Naive thymus-derived CD4-positive, alpha-beta T cell (primary cell): ENCODE measurements at regions not wholly inside any gene's neighbourhood (a gene's known extent, or its start where the extent isn't known, plus 50 kb on each side); places are given as distances from the start of the nearest gene placed in this dataset.

Experiments used
- ATAC-seq: fragments of 150-1000 bp; cut with Tn5 transposase; 2 replicates; pipeline ENCODE4 v1.10.0; 2021; ENCODE audit warnings: mild to moderate bottlenecking, moderate library complexity
- CTCF ChIA-PET: fragments of 350-600 bp; sonication (Branson Sonifier 250); formaldehyde crosslinking; loops from one replicate; lab custom pipeline; 2021; ENCODE audit warnings: antibody characterized with exemption; lab: Charles Lee
- POLR2A ChIA-PET: fragments of 350-600 bp; sonication (Branson Sonifier 250); formaldehyde crosslinking; loops from one replicate; lab custom pipeline; 2021; ENCODE audit warnings: antibody characterized with exemption, inconsistent platforms; lab: Charles Lee
- DNase-seq, 9 donors: peaks; one replicate each; pipeline versions ENCODE4 v3.0.0 to v3.0.0-alpha.2; 2020 to 2022; ENCODE audit warnings: mixed read lengths in 1 of 9
- H3K27ac ChIP-seq: one replicate; pipeline ENCODE4 v1.7.0; 2013; ENCODE audit warnings: mild to moderate bottlenecking, low read depth, low read length, moderate library complexity
- H3K27me3 ChIP-seq, 2 donors: one replicate each; pipeline ENCODE4 v1.7.0; 2013; ENCODE audit warnings: low read length in 2 of 2, mild to moderate bottlenecking in 2 of 2, moderate library complexity in 2 of 2; ENCODE audit not compliant: control insufficient read depth in 2 of 2, insufficient read depth in 2 of 2
- H3K36me3 ChIP-seq, 3 experiments: 1 replicate in 2 of 3; 2 replicates in 1 of 3; pipeline ENCODE4 v1.7.0; 2013; ENCODE audit warnings: low read length in 3 of 3, mild to moderate bottlenecking in 3 of 3, moderate library complexity in 1 of 3; ENCODE audit not compliant: insufficient read depth in 3 of 3, control insufficient read depth in 2 of 3
- H3K4me1 ChIP-seq, 2 donors: one replicate each; pipeline ENCODE4 v1.7.0; 2013; ENCODE audit warnings: low read length in 2 of 2, mild to moderate bottlenecking in 2 of 2, moderate library complexity in 1 of 2; ENCODE audit not compliant: control insufficient read depth in 2 of 2, insufficient read depth in 2 of 2
- H3K4me3 ChIP-seq: 2 replicates; pipeline ENCODE4 v1.7.0; 2013; ENCODE audit warnings: mild to moderate bottlenecking, low read length
- H3K9me3 ChIP-seq, 3 experiments: 1 replicate in 2 of 3; 2 replicates in 1 of 3; pipeline ENCODE4 v1.7.0; 2013; ENCODE audit warnings: low read length in 3 of 3; ENCODE audit not compliant: control insufficient read depth in 2 of 3
- H3K27ac Mint-ChIP-seq, 9 donors: one replicate each; pipeline ENCODE4 v1.8.0; 2020 to 2022; ENCODE audit warnings: mixed read lengths in 9 of 9, mild to moderate bottlenecking in 8 of 9, moderate library complexity in 5 of 9, inconsistent platforms in 2 of 9
- H3K27me3 Mint-ChIP-seq, 5 donors: one replicate each; pipeline ENCODE4 v1.8.0; 2021 to 2022; ENCODE audit warnings: mixed read lengths in 5 of 5, mild to moderate bottlenecking in 1 of 5
- H3K36me3 Mint-ChIP-seq, 5 donors: one replicate each; pipeline ENCODE4 v1.8.0; 2020 to 2022; ENCODE audit warnings: mixed read lengths in 5 of 5, mild to moderate bottlenecking in 3 of 5, inconsistent platforms in 1 of 5
- H3K4me1 Mint-ChIP-seq, 7 donors: one replicate each; pipeline ENCODE4 v1.8.0; 2020 to 2022; ENCODE audit warnings: mixed read lengths in 7 of 7, mild to moderate bottlenecking in 3 of 7, inconsistent platforms in 1 of 7
- H3K4me3 Mint-ChIP-seq, 10 donors: one replicate each; pipeline ENCODE4 v1.8.0; 2020 to 2022; ENCODE audit warnings: mild to moderate bottlenecking in 10 of 10, mixed read lengths in 10 of 10, moderate library complexity in 6 of 10, inconsistent platforms in 2 of 10
- H3K9me3 Mint-ChIP-seq, 11 donors: one replicate each; pipeline ENCODE4 v1.8.0; 2020 to 2022; ENCODE audit warnings: mixed read lengths in 11 of 11, mild to moderate bottlenecking in 4 of 11, inconsistent platforms in 1 of 11, moderate library complexity in 1 of 11
- intact Hi-C, 2 donors: fragments of 100-400 bp; cut with micrococcal nuclease; formaldehyde crosslinking; loops; one replicate each; pipeline ENCODE4 v1.15.1; 2023

DNA sequence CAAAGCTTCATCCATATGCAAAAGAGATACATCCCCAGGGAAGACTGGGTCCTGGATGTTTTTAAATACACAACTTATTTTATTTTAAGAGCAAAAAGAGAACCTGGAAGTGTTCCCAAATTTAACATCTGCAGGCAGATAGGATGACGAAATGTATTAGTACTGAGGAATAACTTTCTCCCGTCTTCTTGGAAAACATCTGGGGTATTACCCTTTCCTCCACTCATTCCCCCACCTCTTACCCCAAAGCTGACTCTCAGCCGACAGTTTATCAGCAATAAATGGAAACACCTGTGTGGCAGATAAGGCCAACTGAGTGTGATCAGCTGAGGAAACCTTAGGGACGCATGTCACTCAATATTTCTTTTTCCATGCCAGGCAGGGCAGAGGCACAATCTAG lies 435.6 kb upstream of the NPVF start:
- intact Hi-C loops, result no loop called here
- Histone ChIP-seq H3K36me3 (no peaks in the 10 kb centered on the region), H3K27ac (no peak overlapping the region), H3K9me3 (no peaks in the 10 kb centered on the region), H3K4me1 (no peaks in the 10 kb centered on the region), H3K27me3 (no peaks in the 10 kb centered on the region), H3K4me3 (no peak overlapping the region)
- no peak for ATAC-seq
- Mint-ChIP-seq H3K27ac (no peak overlapping the region), H3K9me3 (no peaks in the 10 kb centered on the region), H3K4me3 (no peak overlapping the region), H3K27me3 (peaks cover 0 to 19% (median 13%) of the 10 kb centered on the region in 5 donors), H3K36me3 (peaks cover 0 to 4% (median 0%) of the 10 kb centered on the region in 5 donors), H3K4me1 (peaks cover 0 to 5% (median 0%) of the 10 kb centered on the region in 7 donors)
- CTCF ChIA-PET, result no interaction called here
- POLR2A ChIA-PET, result no interaction called here
- DNase-seq, result no peak

DNA sequence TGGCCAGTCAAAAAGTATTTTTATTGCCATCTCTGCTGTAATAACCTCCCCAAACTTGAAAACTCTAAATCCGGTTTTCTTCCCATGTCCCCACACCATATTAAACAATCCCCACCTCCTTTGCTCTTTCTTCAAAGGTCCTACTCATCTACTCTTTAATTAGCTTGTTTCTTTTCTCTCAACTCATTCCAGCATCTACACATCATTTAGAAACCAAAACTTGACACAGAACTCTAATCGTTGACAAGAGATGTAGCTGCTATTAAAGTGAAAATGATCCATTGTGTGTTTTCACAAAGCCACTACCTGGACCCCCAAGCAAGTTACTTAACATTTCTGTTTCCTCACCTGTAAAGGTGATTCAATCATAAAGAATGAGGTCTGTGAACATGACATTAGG lies 436.3 kb upstream of the NPVF start:
- Mint-ChIP-seq H3K27me3 (peaks cover 0 to 19% (median 13%) of the 10 kb centered on the region in 5 donors), H3K27ac (no peak overlapping the region), H3K4me1 (peaks cover 0 to 5% (median 0%) of the 10 kb centered on the region in 7 donors), H3K4me3 (no peak overlapping the region), H3K9me3 (no peaks in the 10 kb centered on the region), H3K36me3 (peaks cover 0 to 4% (median 0%) of the 10 kb centered on the region in 5 donors)
- Histone ChIP-seq H3K4me1 (no peaks in the 10 kb centered on the region), H3K9me3 (no peaks in the 10 kb centered on the region), H3K27ac (no peak overlapping the region), H3K36me3 (no peaks in the 10 kb centered on the region), H3K4me3 (no peak overlapping the region), H3K27me3 (no peaks in the 10 kb centered on the region)
- intact Hi-C loops, result no loop called here
- CTCF ChIA-PET, result no interaction called here
- POLR2A ChIA-PET, result no interaction called here
- DNase-seq (no peak), ATAC-seq (no peak)

DNA sequence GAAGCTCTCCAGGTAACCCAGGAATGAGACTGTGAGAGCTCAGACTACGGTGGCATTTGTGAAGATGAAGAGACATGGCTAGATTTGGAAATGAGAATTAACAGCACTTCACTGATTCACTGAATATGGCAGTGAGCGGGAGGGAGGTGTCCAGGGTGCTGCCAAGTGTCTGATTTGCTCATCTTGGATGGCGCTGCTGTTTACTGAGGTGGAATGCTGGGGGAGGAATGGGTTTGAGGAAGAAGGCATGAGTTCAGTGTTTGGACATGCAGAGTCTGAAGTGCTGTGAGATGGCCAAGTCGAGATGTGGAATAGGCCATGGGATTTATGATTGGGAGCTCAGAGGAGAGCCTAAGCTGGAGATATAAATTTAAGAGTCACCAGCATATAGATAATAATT lies 437.1 kb upstream of the NPVF start:
- Histone ChIP-seq H3K4me1 (no peaks in the 10 kb centered on the region), H3K4me3 (no peak overlapping the region), H3K36me3 (no peaks in the 10 kb centered on the region), H3K27ac (no peak overlapping the region), H3K27me3 (no peaks in the 10 kb centered on the region), H3K9me3 (no peaks in the 10 kb centered on the region)
- H3K27me3 Mint-ChIP-seq, result peaks cover 0 to 19% (median 13%) of the 10 kb centered on the region in 5 donors
- ChIA-PET CTCF (no interaction called here), POLR2A (no interaction called here)
- H3K36me3 Mint-ChIP-seq, result peaks cover 0 to 4% (median 0%) of the 10 kb centered on the region in 5 donors
- DNase-seq (no peak), ATAC-seq (no peak)
- intact Hi-C loops, result no loop called here
- no peak overlapping the region for H3K4me3 Mint-ChIP-seq
- no peak overlapping the region for H3K27ac Mint-ChIP-seq
- peaks cover 0 to 5% (median 0%) of the 10 kb centered on the region in 7 donors for H3K4me1 Mint-ChIP-seq
- no peaks in the 10 kb centered on the region for H3K9me3 Mint-ChIP-seq

DNA sequence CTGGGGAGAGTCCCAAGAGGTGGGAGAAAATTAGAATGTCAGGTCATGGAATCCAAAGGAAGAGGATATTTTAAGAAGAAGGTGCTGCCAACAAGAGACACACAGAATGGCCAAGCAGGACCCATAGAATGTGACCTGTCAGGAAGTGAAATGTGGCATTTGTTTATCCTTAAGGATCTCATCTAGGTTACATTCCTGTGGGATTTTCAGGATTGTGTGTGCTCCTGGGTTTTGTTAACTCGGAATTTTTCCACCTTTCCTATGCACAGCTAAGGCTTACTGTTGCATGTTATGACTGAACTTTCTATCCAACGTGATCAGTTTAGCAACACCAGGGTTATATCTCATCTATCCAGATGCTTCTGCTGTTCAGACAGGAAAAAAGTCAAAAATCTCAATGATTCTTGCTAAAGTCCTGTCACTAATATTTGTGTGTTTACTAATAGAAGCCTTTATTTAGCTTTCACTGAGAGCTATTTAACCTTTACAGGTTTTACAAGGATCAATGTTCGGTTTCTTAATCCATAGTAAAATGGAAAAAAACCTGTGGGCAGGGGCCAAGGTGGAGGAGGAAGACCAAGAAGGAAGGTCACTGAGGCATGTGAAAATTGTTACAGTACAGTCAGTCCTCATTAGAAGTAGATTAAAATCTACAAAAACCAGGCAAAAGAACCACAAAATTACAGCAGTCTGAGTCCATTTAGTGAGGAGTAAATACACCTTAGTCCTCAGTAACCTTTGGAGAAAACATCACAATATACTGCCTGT lies 437.8 kb upstream of the NPVF start:
- no peak for ATAC-seq
- no peaks in the 10 kb centered on the region for H3K4me1 ChIP-seq
- no peak overlapping the region for H3K4me3 Mint-ChIP-seq
- H3K27me3 Mint-ChIP-seq, result peaks cover 0 to 19% (median 13%) of the 10 kb centered on the region in 5 donors
- H3K4me1 Mint-ChIP-seq, result peaks cover 0 to 5% (median 0%) of the 10 kb centered on the region in 7 donors
- ChIA-PET POLR2A (no interaction called here), CTCF (no interaction called here)
- H3K4me3 ChIP-seq, result no peak overlapping the region
- H3K27ac ChIP-seq, result no peak overlapping the region
- DNase-seq, result no peak
- H3K27me3 ChIP-seq, result no peaks in the 10 kb centered on the region
- H3K36me3 Mint-ChIP-seq, result peaks cover 0 to 4% (median 0%) of the 10 kb centered on the region in 5 donors
- H3K27ac Mint-ChIP-seq, result no peak overlapping the region
- intact Hi-C loops, result no loop called here
- no peaks in the 10 kb centered on the region for H3K9me3 Mint-ChIP-seq
- H3K36me3 ChIP-seq, result no peaks in the 10 kb centered on the region
- H3K9me3 ChIP-seq, result no peaks in the 10 kb centered on the region

DNA sequence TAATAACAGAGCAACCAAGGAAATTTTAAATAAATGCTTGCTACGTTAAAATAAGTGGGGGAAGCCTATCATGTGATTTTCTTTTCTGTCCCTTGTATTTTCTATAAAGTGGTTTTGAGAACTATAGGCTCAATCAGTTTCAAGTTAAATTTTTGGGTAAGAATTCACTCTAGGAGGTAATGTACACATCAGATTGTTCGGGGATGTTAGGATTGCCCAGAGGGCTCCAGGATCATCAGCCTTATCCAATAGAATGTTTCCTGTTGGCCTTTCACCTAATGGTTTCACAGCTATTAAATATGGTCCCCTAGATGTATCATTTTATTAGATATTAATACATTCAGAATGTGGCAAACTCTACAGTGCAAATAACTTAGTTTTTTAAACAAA lies 438.4 kb upstream of the NPVF start:
- ChIA-PET CTCF (no interaction called here), POLR2A (no interaction called here)
- no peak overlapping the region for H3K4me3 Mint-ChIP-seq
- no peak for DNase-seq
- H3K27me3 Mint-ChIP-seq, result peaks cover 0 to 19% (median 13%) of the 10 kb centered on the region in 5 donors
- no peaks in the 10 kb centered on the region for H3K9me3 Mint-ChIP-seq
- H3K36me3 ChIP-seq, result no peaks in the 10 kb centered on the region
- ATAC-seq, result no peak
- intact Hi-C loops, result no loop called here
- H3K4me1 Mint-ChIP-seq, result peaks cover 0 to 5% (median 0%) of the 10 kb centered on the region in 7 donors
- no peak overlapping the region for H3K4me3 ChIP-seq
- H3K4me1 ChIP-seq, result no peaks in the 10 kb centered on the region
- no peak overlapping the region for H3K27ac Mint-ChIP-seq
- H3K9me3 ChIP-seq, result no peaks in the 10 kb centered on the region
- no peaks in the 10 kb centered on the region for H3K27me3 ChIP-seq
- H3K27ac ChIP-seq, result no peak overlapping the region
- peaks cover 0 to 4% (median 0%) of the 10 kb centered on the region in 5 donors for H3K36me3 Mint-ChIP-seq

DNA sequence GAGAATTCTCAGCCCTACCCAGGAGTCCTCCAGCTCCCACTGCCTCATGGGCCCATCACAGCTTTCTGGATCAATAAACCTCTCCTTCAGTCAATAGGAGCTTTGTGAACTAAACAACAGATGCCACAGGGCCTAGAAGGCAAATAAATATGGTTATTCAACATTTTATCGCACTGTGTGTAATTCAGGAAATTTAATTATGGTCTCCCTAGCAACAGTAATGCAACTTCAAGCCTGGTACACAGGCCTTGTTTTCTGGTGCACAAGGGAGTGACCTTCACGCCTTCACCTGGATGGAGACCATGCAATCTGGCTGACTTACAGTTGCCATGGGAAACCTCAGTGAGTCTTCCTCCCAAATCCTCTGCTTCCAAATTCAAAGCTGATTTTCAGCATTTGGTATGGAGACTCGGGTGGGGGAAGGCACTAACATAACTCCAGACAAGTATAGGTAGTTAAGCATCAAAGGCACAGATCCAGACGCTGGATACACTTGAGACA lies 441.0 kb upstream of the NPVF start:
- peaks cover 0 to 4% of the 10 kb centered on the region in 2 donors for H3K27me3 ChIP-seq
- CTCF ChIA-PET, result no interaction called here
- no peaks in the 10 kb centered on the region for H3K36me3 ChIP-seq
- DNase-seq (no peak), ATAC-seq (no peak)
- no peaks in the 10 kb centered on the region for H3K9me3 ChIP-seq
- no peak overlapping the region for H3K4me3 Mint-ChIP-seq
- no peaks in the 10 kb centered on the region for H3K4me1 ChIP-seq
- H3K27ac ChIP-seq, result no peak overlapping the region
- peaks cover 0 to 5% (median 0%) of the 10 kb centered on the region in 7 donors for H3K4me1 Mint-ChIP-seq
- POLR2A ChIA-PET, result no interaction called here
- no peak overlapping the region for H3K27ac Mint-ChIP-seq
- peaks cover 0 to 4% (median 0%) of the 10 kb centered on the region in 5 donors for H3K36me3 Mint-ChIP-seq
- H3K27me3 Mint-ChIP-seq, result peaks cover 0 to 18% (median 13%) of the 10 kb centered on the region in 5 donors
- no peaks in the 10 kb centered on the region for H3K9me3 Mint-ChIP-seq
- no peak overlapping the region for H3K4me3 ChIP-seq
- intact Hi-C loops, result no loop called here
